SK-N-SH (cell line): ENCODE measurements at regions not wholly inside any gene's neighbourhood (a gene's known extent, or its start where the extent isn't known, plus 50 kb on each side); places are given as distances from the start of the nearest gene placed in this dataset.

Experiments used
- CTCF ChIA-PET: fragments of 300-600, 350-600 bp; formaldehyde crosslinking; extraction: SDS; loops from one replicate; lab custom pipeline; 2021; lab: Yijun Ruan, JAX
- POLR2A ChIA-PET: fragments of 350-600 bp; sonication (Branson Sonifier 250); formaldehyde crosslinking; extraction: SDS; loops from one replicate; lab custom pipeline; 2020; ENCODE audit warnings: antibody characterized with exemption, inconsistent platforms; lab: Yijun Ruan, JAX
- DNase-seq: peaks from one replicate; pipeline ENCODE4 v3.0.0; 2012
- H2AFZ ChIP-seq: fragments of 200-600 bp; sonication (generic); 2 replicates; pipeline ENCODE4 v1.8.1; 2016; ENCODE audit warnings: antibody characterized with exemption, mild to moderate bottlenecking, low read depth
- H3F3A ChIP-seq: fragments of 200-600 bp; sonication (generic); replicated peaks from 2 replicates; pipeline ENCODE3; 2016; ENCODE audit warnings: antibody characterized with exemption, mild to moderate bottlenecking; ENCODE audit not compliant: insufficient read depth
- H3K27ac ChIP-seq, 2 experiments: fragments of 200-500 bp in 1 of 2; fragments of 200-600 bp in 1 of 2; sonication (Bioruptor generic) in 1 of 2; sonication (generic), shearing (Covaris generic) in 1 of 2; 2 replicates each; pipeline versions ENCODE4 v1.5.1 to v1.6.1; 2014 to 2016; ENCODE audit warnings: low read depth in 2 of 2, inconsistent platforms in 1 of 2, low read length in 1 of 2, mild to moderate bottlenecking in 1 of 2, mixed read lengths in 1 of 2
- H3K27me3 ChIP-seq: fragments of 200-600 bp; sonication (generic), shearing (Covaris generic); 2 replicates; pipeline ENCODE4 v1.6.1; 2016; ENCODE audit warnings: mixed run types; ENCODE audit not compliant: insufficient read depth
- H3K36me3 ChIP-seq, 2 experiments: fragments of 200-500 bp in 1 of 2; fragments of 200-600 bp in 1 of 2; sonication (Bioruptor generic) in 1 of 2; sonication (generic) in 1 of 2; replicated peaks in 1 of 2; 2 replicates each; pipeline versions ENCODE3 to v1.5.1; 2014 to 2016; ENCODE audit warnings: low read length in 1 of 2, mild to moderate bottlenecking in 1 of 2; ENCODE audit not compliant: insufficient read depth in 2 of 2, control insufficient read depth in 1 of 2
- H3K4me1 ChIP-seq, 2 experiments: fragments of 200-500 bp in 1 of 2; fragments of 200-600 bp in 1 of 2; sonication (Bioruptor generic) in 1 of 2; sonication (generic), shearing (Covaris generic) in 1 of 2; 2 replicates each; pipeline versions ENCODE4 v1.5.1 to v1.6.1; 2014 to 2016; ENCODE audit warnings: low read depth in 1 of 2, low read length in 1 of 2, mixed run types in 1 of 2; ENCODE audit not compliant: insufficient read depth in 2 of 2, control insufficient read depth in 1 of 2
- H3K4me2 ChIP-seq: fragments of 200-600 bp; sonication (generic), shearing (Covaris generic); 2 replicates; pipeline ENCODE4 v1.6.1; 2017; ENCODE audit warnings: mixed run types
- H3K4me3 ChIP-seq, 2 experiments: fragments of 200-500 bp in 1 of 2; fragments of 200-600 bp in 1 of 2; sonication (Bioruptor generic) in 1 of 2; sonication (generic), shearing (Covaris generic) in 1 of 2; 2 replicates each; pipeline versions ENCODE4 v1.5.1 to v1.8.1; 2014 to 2016; ENCODE audit warnings: low read depth in 2 of 2, inconsistent platforms in 1 of 2, low read length in 1 of 2, mild to moderate bottlenecking in 1 of 2, mixed read lengths in 1 of 2, moderate library complexity in 1 of 2
- H3K79me2 ChIP-seq: fragments of 200-600 bp; sonication (generic); 2 replicates; pipeline ENCODE4 v1.8.1; 2017; ENCODE audit warnings: mild to moderate bottlenecking; ENCODE audit not compliant: insufficient read depth
- H3K9ac ChIP-seq: fragments of 200-600 bp; sonication (generic); 2 replicates; pipeline ENCODE4 v1.6.1; 2017; ENCODE audit warnings: mixed run types
- H3K9me2 ChIP-seq: fragments of 200-600 bp; sonication (generic); 2 replicates; pipeline ENCODE4 v1.6.1; 2017; ENCODE audit warnings: mixed run types
- H3K9me3 ChIP-seq: fragments of 200-600 bp; sonication (generic); 2 replicates; pipeline ENCODE4 v1.6.1; 2017; ENCODE audit warnings: mixed run types, mild to moderate bottlenecking, moderate library complexity
- H4K20me1 ChIP-seq: fragments of 200-600 bp; sonication (generic); 2 replicates; pipeline ENCODE4 v1.6.1; 2017; ENCODE audit warnings: mild to moderate bottlenecking, mixed run types; ENCODE audit not compliant: insufficient read depth
- CTCF ChIP-seq: fragments of 200-600 bp; sonication (generic); IDR thresholded peaks from 2 replicates; pipeline ENCODE4 v1.6.1; 2017; ENCODE audit warnings: antibody characterized with exemption, mild to moderate bottlenecking, moderate library complexity
- ELF1 ChIP-seq: IDR thresholded peaks from 2 replicates; pipeline ENCODE4 v1.4.0; 2012
- EP300 ChIP-seq, 2 experiments: IDR thresholded peaks; 2 replicates each; pipeline versions ENCODE4 v1.4.0 to v1.6.1; 2012; ENCODE audit warnings: borderline replicate concordance in 1 of 2, low read depth in 1 of 2, low read length in 1 of 2
- FOSL2 ChIP-seq: IDR thresholded peaks from 2 replicates; pipeline ENCODE4 v1.4.0; 2012; ENCODE audit warnings: low read depth, mild to moderate bottlenecking, moderate library complexity, borderline replicate concordance
- GABPA ChIP-seq: IDR thresholded peaks from 2 replicates; pipeline ENCODE4 v1.4.0; 2012; ENCODE audit warnings: low read depth, mild to moderate bottlenecking
- GATA2 ChIP-seq: sonication (generic); formaldehyde crosslinking; IDR thresholded peaks from 2 replicates; pipeline ENCODE4 v1.5.0; 2020; ENCODE audit warnings: mild to moderate bottlenecking, missing genetic modification reagents
- JUND ChIP-seq: IDR thresholded peaks from 2 replicates; pipeline ENCODE4 v1.4.0; 2012
- MAX ChIP-seq: IDR thresholded peaks from 2 replicates; pipeline ENCODE4 v1.4.0; 2012; ENCODE audit warnings: low read depth
- MXI1 ChIP-seq: IDR thresholded peaks from 2 replicates; pipeline ENCODE4 v1.6.1; 2012; ENCODE audit warnings: mild to moderate bottlenecking, low read depth, low read length, improper control_type of control experiment
- NFIC ChIP-seq: IDR thresholded peaks from 2 replicates; pipeline ENCODE4 v1.4.0; 2012; ENCODE audit warnings: borderline replicate concordance
- NRF1 ChIP-seq: IDR thresholded peaks from 2 replicates; pipeline ENCODE4 v1.6.1; 2012; ENCODE audit warnings: low read depth, mild to moderate bottlenecking, low read length
- REST ChIP-seq: IDR thresholded peaks from 2 replicates; pipeline ENCODE4 v1.6.1; 2012; ENCODE audit warnings: mild to moderate bottlenecking, low read depth, low read length, moderate library complexity
- RFX5 ChIP-seq: IDR thresholded peaks from 2 replicates; pipeline ENCODE4 v1.6.1; 2012; ENCODE audit warnings: mild to moderate bottlenecking, improper control_type of control experiment, low read length
- SMC3 ChIP-seq: IDR thresholded peaks from 2 replicates; pipeline ENCODE4 v1.6.1; 2012; ENCODE audit warnings: low read depth, low read length, improper control_type of control experiment
- TAF1 ChIP-seq: IDR thresholded peaks from 2 replicates; pipeline ENCODE4 v1.6.1; 2012; ENCODE audit warnings: low read depth, mild to moderate bottlenecking, low read length, moderate library complexity, borderline replicate concordance
- TEAD4 ChIP-seq: IDR thresholded peaks from 2 replicates; pipeline ENCODE4 v1.4.0; 2012; ENCODE audit warnings: mild to moderate bottlenecking, borderline replicate concordance; ENCODE audit not compliant: insufficient read depth
- USF2 ChIP-seq: fragments of 150-350 bp; IDR thresholded peaks from 2 replicates; pipeline ENCODE4 v1.6.1; 2017; ENCODE audit warnings: antibody characterized with exemption, low read length, low read depth, borderline replicate concordance
- YY1 ChIP-seq: IDR thresholded peaks from 2 replicates; pipeline ENCODE4 v1.4.0; 2012; ENCODE audit warnings: low read depth, mild to moderate bottlenecking
- ZBTB33 ChIP-seq: IDR thresholded peaks from 2 replicates; pipeline ENCODE4 v1.4.0; 2012; ENCODE audit warnings: low read depth, borderline replicate concordance
- TF ChIP-seq, protein P1 (sequence below): IDR thresholded peaks from 2 replicates; pipeline ENCODE4 v1.4.0; 2012; ENCODE audit warnings: low read depth, borderline replicate concordance

DNA sequence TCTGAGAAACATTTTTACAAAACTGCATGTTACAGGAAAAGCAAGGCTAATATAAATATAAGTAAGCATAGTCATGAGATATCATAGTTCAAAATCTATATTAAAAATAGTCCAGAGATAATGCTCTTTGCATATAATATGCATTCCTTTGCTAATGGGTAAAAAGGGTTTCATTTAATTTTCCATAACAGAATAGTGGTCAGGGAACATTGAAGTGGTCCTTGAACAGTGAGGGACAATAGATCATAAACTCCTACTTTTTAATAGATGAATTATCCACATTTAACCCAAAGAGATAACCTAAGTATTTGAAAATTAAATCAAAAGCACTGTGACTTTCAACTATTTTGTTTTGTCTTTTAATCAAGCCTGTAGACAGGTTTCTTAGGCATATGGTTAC lies 243.1 kb upstream of the ADGRB3 start:
- H3K9me3 ChIP-seq = no peaks in the 10 kb centered on the region
- no peak overlapping the region for H3K9ac ChIP-seq
- no peaks in the 10 kb centered on the region for H3K4me1 ChIP-seq
- H4K20me1 ChIP-seq = no peaks in the 10 kb centered on the region
- DNase-seq = no peak
- no peaks in the 10 kb centered on the region for H3K27me3 ChIP-seq
- H3F3A ChIP-seq = no peaks in the 10 kb centered on the region
- H3K27ac ChIP-seq = no peak overlapping the region
- H3K4me2 ChIP-seq = no peak overlapping the region
- no peaks in the 10 kb centered on the region for H3K9me2 ChIP-seq
- CTCF ChIA-PET = no interaction called here
- no peak overlapping the region for H2AFZ ChIP-seq
- H3K4me3 ChIP-seq = no peak overlapping the region
- H3K79me2 ChIP-seq = no peaks in the 10 kb centered on the region
- TF ChIP-seq EP300 (IDR thresholded peaks at IDR 0.05; ENCODE audit: borderline replicate concordance in 1 of 2, low read depth in 1 of 2, low read length in 1 of 2) (no peak), SMC3 (no peak), TAF1 (no peak), ZBTB33 (no peak), RFX5 (no peak), CTCF (no peak), MXI1 (no peak), GATA2 (CRISPR knock-in tag) (no peak), JUND (no peak), TEAD4 (no peak), GABPA (no peak), FOSL2 (no peak), NFIC (no peak), REST (no peak), USF2 (no peak), ELF1 (no peak), YY1 (no peak), MAX (no peak), NRF1 (no peak)
- TF ChIP-seq, protein P1, sequence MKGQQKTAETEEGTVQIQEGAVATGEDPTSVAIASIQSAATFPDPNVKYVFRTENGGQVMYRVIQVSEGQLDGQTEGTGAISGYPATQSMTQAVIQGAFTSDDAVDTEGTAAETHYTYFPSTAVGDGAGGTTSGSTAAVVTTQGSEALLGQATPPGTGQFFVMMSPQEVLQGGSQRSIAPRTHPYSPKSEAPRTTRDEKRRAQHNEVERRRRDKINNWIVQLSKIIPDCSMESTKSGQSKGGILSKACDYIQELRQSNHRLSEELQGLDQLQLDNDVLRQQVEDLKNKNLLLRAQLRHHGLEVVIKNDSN = no peak
- no peaks in the 10 kb centered on the region for H3K36me3 ChIP-seq
- POLR2A ChIA-PET = no interaction called here
